Liver (tissue), 3 donors: ENCODE measurements at regions not wholly inside any gene's neighbourhood (a gene's known extent, or its start where the extent isn't known, plus 50 kb on each side); places are given as distances from the start of the nearest gene placed in this dataset.

ENCODE experiments used
- CTCF ChIP-seq: fragments of 150-350 bp; IDR thresholded peaks from 2 replicates; pipeline ENCODE4 v1.5.1; 2017; ENCODE audit warnings: improper control_type of control experiment, low read depth, low read length; ENCODE audit not compliant: missing input control
- RAD21 ChIP-seq, 2 donors: IDR thresholded peaks; 2 replicates each; pipeline ENCODE4 v1.6.1; 2016; ENCODE audit warnings: antibody characterized with exemption in 2 of 2, mild to moderate bottlenecking in 2 of 2
- YY1 ChIP-seq: IDR thresholded peaks from 2 replicates; pipeline ENCODE4 v1.6.1; 2016; ENCODE audit warnings: antibody characterized with exemption, mild to moderate bottlenecking
- donor health status: healthy.
- donor health status: healthy.

- TF ChIP-seq YY1 (no peak), CTCF (no peak), RAD21 (IDR thresholded peaks at IDR 0.05) (no peak)
Measured at GRCh38 chr4:117455088-117455487, 369.7 kb upstream of the TRAM1L1 start.
